GM23338 (cell line): ENCODE measurements at regions not wholly inside any gene's neighbourhood (a gene's known extent, or its start where the extent isn't known, plus 50 kb on each side); places are given as distances from the start of the nearest gene placed in this dataset.

ENCODE experiments used
- ATAC-seq: fragments of 200-7000 bp; cut with Tn5 transposase; 3 replicates; pipeline ENCODE4 v1.9.1; 2020
- DNase-seq: peaks from one replicate; pipeline ENCODE4 v3.0.0-alpha.2; 2015; ENCODE audit warnings: low spot score
- H2AFZ ChIP-seq: fragments of 200-600 bp; sonication (generic); 2 replicates; pipeline ENCODE4 v1.8.0; 2016; ENCODE audit warnings: antibody characterized with exemption, mild to moderate bottlenecking, moderate library complexity
- H3F3A ChIP-seq: fragments of 200-600 bp; sonication (generic); replicated peaks from 2 replicates; pipeline ENCODE4 v1.8.0; 2017; ENCODE audit warnings: antibody characterized with exemption, mixed run types, low read depth
- H3K27ac ChIP-seq: fragments of 200-600 bp; sonication (generic); 2 replicates; pipeline ENCODE4 v1.6.1; 2016; ENCODE audit warnings: low read depth
- H3K27me3 ChIP-seq: fragments of 200-600 bp; sonication (generic); 2 replicates; pipeline ENCODE4 v1.8.0; 2016; ENCODE audit warnings: mild to moderate bottlenecking, mixed run types, moderate library complexity; ENCODE audit not compliant: insufficient read depth
- H3K36me3 ChIP-seq: fragments of 200-600 bp; sonication (generic); 2 replicates; pipeline ENCODE4 v1.8.0; 2016; ENCODE audit warnings: mild to moderate bottlenecking; ENCODE audit not compliant: insufficient read depth
- H3K4me1 ChIP-seq: fragments of 200-600 bp; sonication (generic); 2 replicates; pipeline ENCODE4 v1.8.0; 2016; ENCODE audit warnings: mild to moderate bottlenecking, moderate library complexity; ENCODE audit not compliant: insufficient read depth
- H3K4me2 ChIP-seq: fragments of 200-600 bp; sonication (generic); 2 replicates; pipeline ENCODE4 v1.7.1; 2017; ENCODE audit warnings: mixed run types
- H3K4me3 ChIP-seq: fragments of 200-600 bp; sonication (generic); 2 replicates; pipeline ENCODE4 v1.6.1; 2016; ENCODE audit warnings: mixed run types
- H3K79me2 ChIP-seq: fragments of 200-600 bp; sonication (generic); replicated peaks from 2 replicates; pipeline ENCODE4 v1.8.0; 2017; ENCODE audit warnings: mild to moderate bottlenecking; ENCODE audit not compliant: insufficient read depth
- H3K9me2 ChIP-seq: fragments of 200-600 bp; sonication (generic); 2 replicates; pipeline ENCODE4 v1.8.0; 2017; ENCODE audit not compliant: insufficient read depth
- H4K20me1 ChIP-seq: fragments of 200-600 bp; sonication (generic); replicated peaks from 2 replicates; pipeline ENCODE4 v1.8.0; 2017; ENCODE audit warnings: mild to moderate bottlenecking; ENCODE audit not compliant: insufficient read depth
- H3K27ac Mint-ChIP-seq: 2 replicates; pipeline ENCODE4 v1.8.0; 2020; ENCODE audit warnings: inconsistent platforms, mild to moderate bottlenecking, moderate library complexity, mixed read lengths
- H3K27me3 Mint-ChIP-seq: 3 replicates; pipeline ENCODE4 v1.8.0; 2022; ENCODE audit warnings: low read depth, mild to moderate bottlenecking, moderate library complexity, mixed read lengths, inconsistent platforms; ENCODE audit not compliant: insufficient read depth, poor library complexity
- H3K36me3 Mint-ChIP-seq: 3 replicates; pipeline ENCODE4 v1.8.0; 2021; ENCODE audit warnings: low read depth, mild to moderate bottlenecking, inconsistent platforms, moderate library complexity, mixed read lengths
- H3K4me1 Mint-ChIP-seq: 3 replicates; pipeline ENCODE4 v1.8.0; 2020; ENCODE audit warnings: mild to moderate bottlenecking, inconsistent platforms, mixed read lengths
- H3K4me3 Mint-ChIP-seq: 3 replicates; pipeline ENCODE4 v1.8.0; 2021; ENCODE audit warnings: moderate library complexity, mild to moderate bottlenecking, inconsistent platforms, mixed read lengths
- H3K9me3 Mint-ChIP-seq: 3 replicates; pipeline ENCODE4 v1.8.0; 2020; ENCODE audit warnings: moderate library complexity, mild to moderate bottlenecking, inconsistent platforms, mixed read lengths
- REST ChIP-seq: IDR thresholded peaks from one replicate; pipeline ENCODE4 v1.6.1; 2018; ENCODE audit warnings: antibody characterized with exemption; ENCODE audit not compliant: unreplicated experiment
- ZNF462 ChIP-seq: fragments of 250-450 bp; sonication (Bioruptor Pico); IDR thresholded peaks from 2 replicates; pipeline ENCODE4 v1.5.0; 2020; ENCODE audit warnings: mild to moderate bottlenecking, moderate library complexity
- TF ChIP-seq, protein P1 (sequence below), 2 experiments: fragments of 200-600 bp in 1 of 2; sonication (generic) in 1 of 2; conservative IDR thresholded peaks; 2 replicates each; pipeline versions ENCODE4 v1.5.1 to v1.6.1; 2016 to 2017; ENCODE audit warnings: antibody characterized with exemption in 2 of 2, low read depth in 2 of 2, mild to moderate bottlenecking in 2 of 2, moderate library complexity in 1 of 2

GRCh38 chr16:86971251-86971650 lies 345.9 kb downstream of the C16orf95 start:
- H3K9me2 ChIP-seq = 0 out of 2 replicates have a peak, but pooled peaks cover 3% of the 10 kb centered on the region
- no peaks in the 10 kb centered on the region for H4K20me1 ChIP-seq
- Mint-ChIP-seq H3K4me3 (no peak overlapping the region), H3K27ac (no peak overlapping the region), H3K4me1 (peaks cover 2% of the 10 kb centered on the region; the same call in 2 of the 3 replicates), H3K9me3 (peaks cover 10% of the 10 kb centered on the region), H3K27me3 (peaks cover 1% of the 10 kb centered on the region), H3K36me3 (no peaks in the 10 kb centered on the region)
- no peak for DNase-seq
- no peak overlapping the region for H3K4me2 ChIP-seq
- no peaks in the 10 kb centered on the region for H3K27me3 ChIP-seq
- H3K36me3 ChIP-seq = no peaks in the 10 kb centered on the region
- H3K4me3 ChIP-seq = no peak overlapping the region
- TF ChIP-seq REST = no peak
- TF ChIP-seq ZNF462 (CRISPR knock-in tag) = no peak
- TF ChIP-seq, protein P1, sequence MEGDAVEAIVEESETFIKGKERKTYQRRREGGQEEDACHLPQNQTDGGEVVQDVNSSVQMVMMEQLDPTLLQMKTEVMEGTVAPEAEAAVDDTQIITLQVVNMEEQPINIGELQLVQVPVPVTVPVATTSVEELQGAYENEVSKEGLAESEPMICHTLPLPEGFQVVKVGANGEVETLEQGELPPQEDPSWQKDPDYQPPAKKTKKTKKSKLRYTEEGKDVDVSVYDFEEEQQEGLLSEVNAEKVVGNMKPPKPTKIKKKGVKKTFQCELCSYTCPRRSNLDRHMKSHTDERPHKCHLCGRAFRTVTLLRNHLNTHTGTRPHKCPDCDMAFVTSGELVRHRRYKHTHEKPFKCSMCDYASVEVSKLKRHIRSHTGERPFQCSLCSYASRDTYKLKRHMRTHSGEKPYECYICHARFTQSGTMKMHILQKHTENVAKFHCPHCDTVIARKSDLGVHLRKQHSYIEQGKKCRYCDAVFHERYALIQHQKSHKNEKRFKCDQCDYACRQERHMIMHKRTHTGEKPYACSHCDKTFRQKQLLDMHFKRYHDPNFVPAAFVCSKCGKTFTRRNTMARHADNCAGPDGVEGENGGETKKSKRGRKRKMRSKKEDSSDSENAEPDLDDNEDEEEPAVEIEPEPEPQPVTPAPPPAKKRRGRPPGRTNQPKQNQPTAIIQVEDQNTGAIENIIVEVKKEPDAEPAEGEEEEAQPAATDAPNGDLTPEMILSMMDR (conservative IDR thresholded peaks at IDR 0.05; ENCODE audit: low read depth in 2 of 2) = no peak
- no peak overlapping the region for H2AFZ ChIP-seq
- ATAC-seq = no peak
- H3K4me1 ChIP-seq = no peaks in the 10 kb centered on the region
- H3F3A ChIP-seq = no peaks in the 10 kb centered on the region
- no peaks in the 10 kb centered on the region for H3K79me2 ChIP-seq
- no peak overlapping the region for H3K27ac ChIP-seq
